Upper lobe of right lung (tissue), 1 donor: ENCODE measurements at regions not wholly inside any gene's neighbourhood (a gene's known extent, or its start where the extent isn't known, plus 50 kb on each side); places are given as distances from the start of the nearest gene placed in this dataset.
"Not testable (repeated sequence)": the region's sequence is repeated elsewhere in the genome, so short reads cannot be mapped to it uniquely, and the experiment has no call there.

Experiments used
- ATAC-seq: fragments of 200-7000 bp; cut with Tn5 transposase; one replicate; pipeline ENCODE4 v1.9.1; 2020; ENCODE audit warnings: mild to moderate bottlenecking, moderate library complexity
- DNase-seq: peaks from one replicate; pipeline ENCODE4 v3.0.0-alpha.2; 2020
- H3K27ac ChIP-seq: fragments of 200-600 bp; one replicate; pipeline ENCODE4 v1.8.0; 2022
- H3K27me3 ChIP-seq: fragments of 200-600 bp; one replicate; pipeline ENCODE4 v1.8.0; 2022; ENCODE audit warnings: mild to moderate bottlenecking
- H3K36me3 ChIP-seq: fragments of 200-600 bp; one replicate; pipeline ENCODE4 v1.8.0; 2022
- H3K4me1 ChIP-seq: fragments of 200-600 bp; one replicate; pipeline ENCODE4 v1.8.0; 2022
- H3K4me3 ChIP-seq: fragments of 200-600 bp; one replicate; pipeline ENCODE4 v1.8.0; 2022; ENCODE audit warnings: mild to moderate bottlenecking
- H3K9me3 ChIP-seq: fragments of 200-600 bp; one replicate; pipeline ENCODE4 v1.8.0; 2022
- intact Hi-C: fragments of 100-400 bp; cut with DNase I; formaldehyde crosslinking; loops from one replicate; pipeline ENCODE4 v1.11.0; 2022
- TF ChIP-seq, protein P1 (sequence below): fragments of 200-600 bp; IDR thresholded peaks from one replicate; pipeline ENCODE4 v1.8.0; 2022; ENCODE audit warnings: antibody characterized with exemption
- donor health status: DM: no; HTN: yes; CAD: no; lungs with severe emphysema.

DNA sequence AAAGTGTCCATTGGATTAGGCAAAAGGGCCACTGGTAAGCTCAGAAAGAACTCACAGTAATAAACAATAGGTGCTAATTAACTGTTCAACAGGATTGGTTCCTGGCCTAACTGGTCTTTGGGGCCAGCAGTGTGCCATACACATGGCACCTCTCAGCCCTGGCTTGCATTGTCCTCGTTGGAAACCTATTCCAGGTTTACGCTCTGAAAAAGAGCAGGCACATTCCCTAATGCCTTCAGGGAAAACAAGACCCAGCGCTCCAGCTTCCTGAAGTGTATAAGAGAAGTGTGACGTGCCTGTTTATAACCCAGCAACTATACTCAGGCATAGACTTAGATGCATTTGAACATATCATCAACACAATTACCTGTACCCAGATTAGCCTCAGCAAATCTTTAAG, 51.9 kb upstream of the RBM47 start:
- no peak for DNase-seq
- Histone ChIP-seq H3K4me3 (no peak overlapping the region), H3K4me1 (no peaks in the 10 kb centered on the region), H3K9me3 (no peaks in the 10 kb centered on the region), H3K27ac (no peak overlapping the region), H3K36me3 (no peaks in the 10 kb centered on the region), H3K27me3 (no peaks in the 10 kb centered on the region)
- TF ChIP-seq, protein P1, sequence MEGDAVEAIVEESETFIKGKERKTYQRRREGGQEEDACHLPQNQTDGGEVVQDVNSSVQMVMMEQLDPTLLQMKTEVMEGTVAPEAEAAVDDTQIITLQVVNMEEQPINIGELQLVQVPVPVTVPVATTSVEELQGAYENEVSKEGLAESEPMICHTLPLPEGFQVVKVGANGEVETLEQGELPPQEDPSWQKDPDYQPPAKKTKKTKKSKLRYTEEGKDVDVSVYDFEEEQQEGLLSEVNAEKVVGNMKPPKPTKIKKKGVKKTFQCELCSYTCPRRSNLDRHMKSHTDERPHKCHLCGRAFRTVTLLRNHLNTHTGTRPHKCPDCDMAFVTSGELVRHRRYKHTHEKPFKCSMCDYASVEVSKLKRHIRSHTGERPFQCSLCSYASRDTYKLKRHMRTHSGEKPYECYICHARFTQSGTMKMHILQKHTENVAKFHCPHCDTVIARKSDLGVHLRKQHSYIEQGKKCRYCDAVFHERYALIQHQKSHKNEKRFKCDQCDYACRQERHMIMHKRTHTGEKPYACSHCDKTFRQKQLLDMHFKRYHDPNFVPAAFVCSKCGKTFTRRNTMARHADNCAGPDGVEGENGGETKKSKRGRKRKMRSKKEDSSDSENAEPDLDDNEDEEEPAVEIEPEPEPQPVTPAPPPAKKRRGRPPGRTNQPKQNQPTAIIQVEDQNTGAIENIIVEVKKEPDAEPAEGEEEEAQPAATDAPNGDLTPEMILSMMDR: no peak
- intact Hi-C loops: no loop called here
- ATAC-seq: no peak

GRCh38 chr4:40682290-40683101, 52.8 kb upstream of the RBM47 start:
- no peak overlapping the region for H3K27ac ChIP-seq
- H3K4me3 ChIP-seq: no peak overlapping the region
- no peaks in the 10 kb centered on the region for H3K36me3 ChIP-seq
- intact Hi-C loops: no loop called here
- TF ChIP-seq, protein P1: no peak
- H3K9me3 ChIP-seq: no peaks in the 10 kb centered on the region
- no peaks in the 10 kb centered on the region for H3K27me3 ChIP-seq
- no peak for DNase-seq
- no peaks in the 10 kb centered on the region for H3K4me1 ChIP-seq
- peak; percentile 75 for ATAC-seq

- intact Hi-C loops, H3K4me1 ChIP-seq, H3K27me3 ChIP-seq, H3K9me3 ChIP-seq, DNase-seq, H3K36me3 ChIP-seq, H3K27ac ChIP-seq, H3K4me3 ChIP-seq: not testable (repeated sequence)
- peak; percentile 89 for ATAC-seq
Measured at GRCh38 chr4:40683536-40684145, 54.0 kb upstream of the RBM47 start.

GRCh38 chr4:40684404-40684803, 54.7 kb upstream of the RBM47 start:
- Histone ChIP-seq H3K4me3 (no peak overlapping the region), H3K9me3 (no peaks in the 10 kb centered on the region), H3K36me3 (no peaks in the 10 kb centered on the region), H3K27ac (no peak overlapping the region), H3K4me1 (no peaks in the 10 kb centered on the region), H3K27me3 (no peaks in the 10 kb centered on the region)
- ATAC-seq: no peak
- TF ChIP-seq, protein P1: no peak
- DNase-seq: no peak
- intact Hi-C loops: no loop called here

DNA sequence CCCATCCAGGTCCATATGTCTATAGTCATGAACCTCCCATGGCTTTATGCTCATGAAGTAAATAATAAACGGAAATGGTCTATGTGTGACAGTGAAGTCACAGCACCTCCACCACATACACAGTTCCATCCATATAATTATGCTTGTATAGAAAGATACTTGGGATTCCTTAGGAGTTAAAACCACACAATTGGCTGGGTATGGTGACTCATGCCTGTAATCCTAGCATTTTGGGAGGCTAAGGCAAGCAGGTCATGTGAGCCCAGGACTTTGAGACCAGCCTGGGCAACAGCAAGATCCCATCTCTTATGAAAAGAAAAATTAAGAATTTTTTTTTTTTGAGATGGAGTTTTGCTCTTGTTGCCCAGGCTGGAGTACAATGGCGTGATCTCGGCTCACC, 55.6 kb upstream of the RBM47 start:
- intact Hi-C loops: no loop called here
- DNase-seq: no peak
- H3K9me3 ChIP-seq: no peaks in the 10 kb centered on the region
- ATAC-seq: no peak
- no peaks in the 10 kb centered on the region for H3K36me3 ChIP-seq
- no peaks in the 10 kb centered on the region for H3K27me3 ChIP-seq
- H3K4me1 ChIP-seq: no peaks in the 10 kb centered on the region
- no peak overlapping the region for H3K4me3 ChIP-seq
- TF ChIP-seq, protein P1: no peak
- no peak overlapping the region for H3K27ac ChIP-seq

DNA sequence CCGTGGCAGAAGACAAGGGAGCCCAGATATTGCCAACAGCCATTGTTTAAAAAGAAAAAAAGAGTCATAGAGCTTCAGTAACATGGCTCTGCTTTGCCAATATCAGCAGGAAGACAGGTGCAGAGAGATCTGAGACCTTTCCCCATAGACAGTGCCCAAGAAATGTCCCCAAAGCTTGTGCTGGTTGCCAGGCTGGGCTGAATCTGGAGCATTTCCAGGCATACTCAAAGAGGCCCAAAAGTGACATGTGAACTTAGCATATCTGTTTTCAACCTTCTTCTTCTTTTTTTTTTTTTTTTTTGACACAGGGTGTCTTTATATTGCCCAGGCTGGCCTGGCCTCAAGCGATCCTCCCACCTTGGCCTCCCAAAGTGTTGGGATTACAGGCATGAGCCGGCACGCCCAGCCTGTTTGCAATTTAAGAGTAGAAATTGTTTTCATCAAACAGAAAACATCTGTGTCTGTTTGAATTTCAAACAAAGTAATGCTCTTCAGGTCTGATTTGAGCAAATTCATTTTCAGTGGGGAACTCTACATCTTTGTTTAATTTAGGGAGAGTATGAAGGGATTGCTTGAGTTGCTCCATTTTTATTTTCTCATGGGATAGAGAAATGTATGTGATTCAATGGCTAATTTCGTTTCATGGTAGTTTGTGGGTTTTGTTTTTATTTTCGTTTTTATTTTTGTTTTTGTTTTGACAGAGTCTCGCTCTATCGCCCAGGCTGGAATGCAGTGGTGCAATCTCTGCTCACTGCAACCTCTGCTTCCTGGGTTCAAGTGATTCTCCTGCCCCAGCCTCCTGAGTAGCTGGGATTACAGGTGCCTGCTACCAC, 56.6 kb upstream of the RBM47 start:
- Histone ChIP-seq H3K9me3 (no peaks in the 10 kb centered on the region), H3K4me1 (no peaks in the 10 kb centered on the region), H3K36me3 (no peaks in the 10 kb centered on the region), H3K27me3 (no peaks in the 10 kb centered on the region), H3K4me3 (no peak overlapping the region), H3K27ac (no peak overlapping the region)
- no peak for DNase-seq
- TF ChIP-seq, protein P1: no peak
- intact Hi-C loops: no loop called here
- no peak for ATAC-seq
